ENCODE measurements at regions not wholly inside any gene's neighbourhood (a gene's known extent, or its start where the extent isn't known, plus 50 kb on each side); places are given as distances from the start of the nearest gene placed in this dataset.

- DNase-seq (ENCODE audit: low spot score) = no peak
These were observed 147.9 kb downstream of the PTCSC3 start for GRCh38 chr14:36028665-36029064.

GRCh38 chr14:36028218-36028617, 148.3 kb downstream of the PTCSC3 start:
- no peak for DNase-seq (ENCODE audit: low spot score)

GRCh38 chr14:36027354-36027753, 149.2 kb downstream of the PTCSC3 start:
- DNase-seq (ENCODE audit: low spot score) = no peak

GRCh38 chr14:36022765-36023410, 153.6 kb downstream of the PTCSC3 start:
- no peak for DNase-seq (ENCODE audit: low spot score)

DNA sequence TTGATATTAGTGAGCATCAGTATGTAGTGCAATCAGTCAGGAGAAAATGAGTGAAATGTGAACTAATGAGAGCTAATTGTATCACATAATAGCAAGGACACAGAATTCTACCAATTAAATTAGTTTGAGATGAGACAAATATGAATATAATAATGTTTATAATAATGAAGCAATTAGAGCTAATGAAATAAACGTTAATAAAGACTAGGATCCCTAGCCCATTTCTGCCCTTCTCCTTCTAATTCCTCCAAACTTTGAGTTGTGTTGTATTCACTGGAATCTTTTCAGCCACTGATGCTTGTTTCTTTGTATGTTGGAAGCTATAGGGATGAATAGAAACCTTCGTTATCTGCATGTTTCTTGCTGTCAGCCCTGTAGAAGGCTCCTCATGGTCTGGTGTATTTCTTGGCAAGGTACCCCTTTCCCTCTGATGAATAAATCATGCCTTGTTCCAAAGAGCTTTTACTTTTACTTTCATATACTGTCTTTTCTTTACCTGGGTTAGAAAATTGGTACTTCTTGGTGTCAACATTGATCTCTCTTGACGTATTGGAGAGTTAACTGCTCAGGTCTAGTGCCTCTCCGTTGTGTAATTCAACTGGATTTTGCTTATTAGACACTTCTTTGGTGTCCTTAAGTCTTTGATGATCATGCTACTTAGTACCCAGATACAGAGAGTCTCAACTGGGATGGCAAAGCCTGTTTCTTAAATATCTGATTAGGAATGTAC, 154.8 kb downstream of the PTCSC3 start:
- no peak for DNase-seq (ENCODE audit: low spot score)

- no peak for DNase-seq (ENCODE audit: low spot score)
These were observed 155.5 kb downstream of the PTCSC3 start for GRCh38 chr14:36021030-36021422.

DNA sequence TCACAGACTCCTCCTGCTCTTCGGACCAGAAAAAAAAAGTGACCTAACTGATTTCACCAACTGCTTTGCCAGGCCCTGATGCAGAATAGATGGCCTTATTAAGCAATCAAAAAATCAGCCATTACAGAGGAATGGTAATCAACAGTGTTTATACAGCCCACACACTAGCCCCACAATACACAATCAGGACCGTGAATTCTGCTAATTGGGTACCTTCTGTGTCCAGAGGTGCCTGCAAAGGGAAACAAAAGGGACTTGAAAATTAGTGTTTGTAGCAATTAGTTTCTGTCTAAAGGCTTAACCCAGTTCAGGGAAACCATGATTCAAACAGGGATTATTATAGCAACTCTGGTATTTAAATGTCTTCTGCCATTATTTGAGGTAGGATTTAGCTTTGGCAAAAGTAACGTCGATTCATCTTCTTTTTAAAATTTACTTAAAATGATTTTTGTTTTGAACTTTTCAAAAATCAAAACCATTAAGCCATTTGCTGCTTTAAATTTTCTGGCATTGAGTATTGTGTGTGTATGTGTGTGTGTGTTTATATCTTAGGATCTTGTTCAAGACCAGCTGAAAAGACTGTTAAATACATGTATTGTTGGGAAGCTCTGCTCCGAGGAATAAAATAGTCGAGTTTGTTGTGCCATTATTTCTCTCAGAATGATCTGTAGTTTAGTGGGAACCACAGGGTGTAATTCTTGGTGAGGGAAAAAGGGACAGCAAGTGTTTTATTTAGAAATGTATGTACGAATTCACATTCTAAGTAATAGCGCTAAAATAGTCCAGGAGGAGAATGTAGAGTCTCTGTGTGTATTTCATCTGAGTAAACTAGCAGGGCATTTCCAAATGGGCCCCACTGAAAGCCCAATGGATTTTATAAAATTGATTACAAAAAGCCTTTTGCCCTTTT, 156.1 kb downstream of the PTCSC3 start:
- no peak for DNase-seq (ENCODE audit: low spot score)

DNA sequence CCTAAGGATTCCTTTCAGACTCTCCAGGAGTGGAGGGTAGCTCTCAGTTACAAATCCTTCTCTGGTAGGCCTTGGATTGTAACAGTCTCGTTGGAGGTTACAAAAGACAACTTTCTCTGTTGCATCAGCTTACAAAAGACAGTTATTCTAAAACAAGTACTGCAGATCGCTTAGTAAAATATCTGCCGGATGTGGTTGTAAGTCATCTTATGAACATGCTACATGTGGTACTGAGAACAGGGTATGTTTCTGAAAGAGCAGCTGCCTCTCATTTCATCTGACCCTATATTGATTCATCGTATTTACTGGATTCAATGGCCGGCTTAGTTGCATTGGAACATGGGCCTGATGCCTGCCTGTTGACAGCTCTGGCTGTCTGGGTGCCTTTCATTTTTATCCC, 157.4 kb downstream of the PTCSC3 start:
- DNase-seq (ENCODE audit: low spot score) = no peak

GRCh38 chr14:36014236-36014635, 162.3 kb downstream of the PTCSC3 start:
- no peak for DNase-seq (ENCODE audit: low spot score)

DNA sequence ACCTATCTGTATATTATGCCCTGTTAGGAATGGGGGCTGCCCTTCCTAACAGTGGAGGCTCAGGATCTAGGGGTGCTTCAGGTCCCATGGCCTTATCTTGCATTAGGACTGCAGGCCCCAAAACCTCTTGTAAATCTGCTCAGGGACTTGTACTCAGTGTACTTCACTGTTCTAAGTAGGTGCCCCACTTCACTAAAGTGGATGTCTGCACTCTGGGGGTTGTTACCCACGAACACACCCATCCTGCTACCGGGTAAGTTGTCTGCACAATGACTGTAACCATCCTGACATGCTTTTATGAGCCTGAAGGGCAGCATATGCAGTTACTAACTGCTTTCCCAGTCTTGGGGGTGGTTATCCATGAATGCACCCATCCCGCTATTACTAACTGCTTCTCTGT, 163.0 kb downstream of the PTCSC3 start:
- DNase-seq (ENCODE audit: low spot score) = no peak

DNA sequence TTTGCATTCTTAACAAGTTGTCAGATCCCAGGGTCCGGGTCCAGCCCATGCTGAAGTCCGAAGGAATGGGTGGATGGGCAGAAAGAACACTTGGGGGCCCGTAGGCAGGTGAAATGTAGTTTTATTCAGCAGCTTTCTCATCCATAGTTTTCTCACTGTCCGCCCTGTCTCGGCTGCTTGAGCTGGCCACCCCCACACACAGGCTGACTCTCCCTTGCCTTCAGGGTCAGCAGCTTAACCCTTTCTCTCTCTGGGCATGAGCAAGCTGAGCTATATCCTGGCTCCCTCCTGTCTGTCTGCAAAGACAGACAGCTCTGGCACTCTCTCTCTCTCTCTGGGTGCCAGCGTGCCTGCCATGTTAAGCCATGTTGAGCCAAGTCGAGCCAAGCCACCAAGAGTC, 163.9 kb downstream of the PTCSC3 start:
- no peak for DNase-seq (ENCODE audit: low spot score)

- DNase-seq (ENCODE audit: low spot score) = no peak
These were observed 166.9 kb downstream of the PTCSC3 start for GRCh38 chr14:36009643-36010042.

DNA sequence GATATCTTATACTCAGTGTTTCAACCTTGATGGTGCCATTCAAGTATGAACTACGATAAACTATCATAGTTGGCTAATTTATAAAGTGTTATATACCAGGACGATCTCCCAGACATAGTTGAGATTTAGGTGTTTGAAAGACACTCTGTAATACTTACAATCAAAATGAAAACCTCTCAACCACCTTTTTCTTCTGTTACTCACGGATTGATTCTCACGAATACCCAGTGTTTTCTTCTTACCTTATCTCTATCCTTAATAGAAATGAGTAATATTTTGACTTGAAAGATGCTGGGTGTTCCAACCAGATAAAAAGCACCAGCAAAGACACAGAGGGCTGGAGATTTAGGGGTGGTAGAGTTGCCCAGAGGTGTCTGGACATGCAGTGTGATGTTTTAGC, 169.9 kb downstream of the PTCSC3 start:
- DNase-seq (ENCODE audit: low spot score) = no peak

GRCh38 chr14:36005670-36006069, 170.9 kb downstream of the PTCSC3 start:
- DNase-seq (ENCODE audit: low spot score) = no peak

GRCh38 chr14:36001936-36002335, 174.6 kb downstream of the PTCSC3 start:
- no peak for DNase-seq (ENCODE audit: low spot score)

DNA sequence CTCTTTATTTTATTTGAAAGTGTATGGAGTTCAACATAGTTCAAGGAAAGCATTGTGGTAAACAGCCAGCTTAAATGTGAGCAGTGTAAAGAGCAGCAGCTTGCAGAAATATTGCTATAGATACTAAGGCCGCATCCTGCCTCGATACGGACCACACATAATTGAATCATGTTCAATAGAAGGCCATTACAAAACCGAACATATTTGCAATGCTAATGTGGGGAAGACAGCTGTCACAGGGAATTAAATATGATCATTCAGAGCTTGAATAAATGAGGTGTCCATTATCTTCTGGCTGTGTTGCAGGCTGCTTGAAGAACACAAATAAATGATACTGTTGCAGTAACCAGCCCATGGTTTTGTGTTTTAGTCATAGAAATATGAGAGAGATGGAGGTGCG, 173.2 kb downstream of the BRMS1L start:
- no peak for DNase-seq (ENCODE audit: low spot score)

GRCh38 chr14:35998303-35998702, 172.2 kb downstream of the BRMS1L start:
- no peak for DNase-seq (ENCODE audit: low spot score)

GRCh38 chr14:35993684-35993960, 167.5 kb downstream of the BRMS1L start:
- no peak for DNase-seq (ENCODE audit: low spot score)

DNA sequence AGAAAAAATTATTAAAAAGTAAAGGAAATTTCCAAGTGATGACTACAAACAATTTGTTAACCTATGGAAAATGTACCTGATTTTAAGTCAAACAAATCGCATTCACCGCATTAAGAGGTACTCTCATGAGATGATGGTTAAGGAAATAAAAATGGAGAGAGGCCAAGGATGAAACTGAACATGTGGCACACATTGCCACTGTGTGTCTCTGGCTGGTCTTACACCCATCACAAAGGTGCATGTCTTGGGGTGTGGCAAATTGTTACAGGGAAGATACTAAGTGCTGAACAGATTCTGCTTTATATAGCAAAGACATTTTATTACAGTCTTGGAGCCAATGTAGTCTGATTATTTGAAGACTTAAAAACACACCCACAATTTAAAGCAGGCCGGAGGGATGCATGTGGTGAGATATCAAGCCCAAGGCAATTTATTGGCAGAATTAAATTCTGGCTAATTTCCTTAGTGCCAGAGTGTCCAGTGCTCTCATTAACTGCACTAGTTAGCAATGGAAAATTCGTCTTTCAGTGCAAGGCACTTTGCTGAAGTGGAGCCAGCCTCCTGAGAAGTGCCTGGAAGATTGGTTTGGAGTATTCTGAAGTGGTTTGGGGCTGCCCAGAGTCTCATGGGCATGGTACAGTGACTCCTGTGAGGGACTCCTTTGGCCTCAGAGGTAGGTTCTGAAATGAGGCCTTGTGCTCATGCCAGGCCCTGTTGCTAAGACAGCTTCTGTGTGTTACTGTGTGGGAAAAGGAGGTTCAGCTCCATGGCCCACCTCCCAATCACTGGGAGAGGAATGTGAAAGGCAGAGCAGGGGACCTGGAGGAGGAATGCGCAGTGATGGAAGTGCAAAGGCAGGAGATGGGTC, 166.9 kb downstream of the BRMS1L start:
- no peak for DNase-seq (ENCODE audit: low spot score)

GRCh38 chr14:35991356-35991755, 165.2 kb downstream of the BRMS1L start:
- no peak for DNase-seq (ENCODE audit: low spot score)

GRCh38 chr14:35989736-35990135, 163.6 kb downstream of the BRMS1L start:
- DNase-seq (ENCODE audit: low spot score) = no peak
